ENCODE measurements at regions not wholly inside any gene's neighbourhood (a gene's known extent, or its start where the extent isn't known, plus 50 kb on each side); places are given as distances from the start of the nearest gene placed in this dataset.

GRCh38 chr21:34018185-34018584, 55.2 kb upstream of the MRPS6 start:
- TF ChIP-seq SP1 (IDR thresholded peaks at IDR 0.05) = no peak
- TF ChIP-seq, protein P1, sequence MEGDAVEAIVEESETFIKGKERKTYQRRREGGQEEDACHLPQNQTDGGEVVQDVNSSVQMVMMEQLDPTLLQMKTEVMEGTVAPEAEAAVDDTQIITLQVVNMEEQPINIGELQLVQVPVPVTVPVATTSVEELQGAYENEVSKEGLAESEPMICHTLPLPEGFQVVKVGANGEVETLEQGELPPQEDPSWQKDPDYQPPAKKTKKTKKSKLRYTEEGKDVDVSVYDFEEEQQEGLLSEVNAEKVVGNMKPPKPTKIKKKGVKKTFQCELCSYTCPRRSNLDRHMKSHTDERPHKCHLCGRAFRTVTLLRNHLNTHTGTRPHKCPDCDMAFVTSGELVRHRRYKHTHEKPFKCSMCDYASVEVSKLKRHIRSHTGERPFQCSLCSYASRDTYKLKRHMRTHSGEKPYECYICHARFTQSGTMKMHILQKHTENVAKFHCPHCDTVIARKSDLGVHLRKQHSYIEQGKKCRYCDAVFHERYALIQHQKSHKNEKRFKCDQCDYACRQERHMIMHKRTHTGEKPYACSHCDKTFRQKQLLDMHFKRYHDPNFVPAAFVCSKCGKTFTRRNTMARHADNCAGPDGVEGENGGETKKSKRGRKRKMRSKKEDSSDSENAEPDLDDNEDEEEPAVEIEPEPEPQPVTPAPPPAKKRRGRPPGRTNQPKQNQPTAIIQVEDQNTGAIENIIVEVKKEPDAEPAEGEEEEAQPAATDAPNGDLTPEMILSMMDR (IDR thresholded peaks at IDR 0.05; ENCODE audit: low read depth, low read length, missing input control) = no peak
- no peak for TF ChIP-seq TAF1 (conservative IDR thresholded peaks at IDR 0.05)

All from liver (tissue), 3 donors.